Ascending aorta (tissue), 2 donors: ENCODE measurements at regions not wholly inside any gene's neighbourhood (a gene's known extent, or its start where the extent isn't known, plus 50 kb on each side); places are given as distances from the start of the nearest gene placed in this dataset.

Source experiments
- DNase-seq, 2 donors: peaks; one replicate each; pipeline ENCODE4 v3.0.0-alpha.2; 2019; ENCODE audit warnings: low spot score in 2 of 2
- H3K27ac ChIP-seq, 2 donors: fragments of 200-600 bp; sonication (generic); one replicate each; pipeline ENCODE4 v1.5.1; 2016 to 2017; ENCODE audit warnings: mild to moderate bottlenecking in 1 of 2
- H3K27me3 ChIP-seq: fragments of 200-600 bp; sonication (generic); one replicate; pipeline ENCODE4 v1.5.1; 2017
- H3K36me3 ChIP-seq, 2 donors: fragments of 200-600 bp; sonication (generic); one replicate each; pipeline ENCODE4 v1.5.1; 2016
- H3K4me1 ChIP-seq, 2 donors: fragments of 200-600 bp; sonication (generic); one replicate each; pipeline ENCODE4 v1.5.1; 2016 to 2017; ENCODE audit warnings: mild to moderate bottlenecking in 1 of 2
- H3K4me3 ChIP-seq, 2 donors: fragments of 200-600 bp; sonication (generic); one replicate each; pipeline ENCODE4 v1.5.1; 2016 to 2017; ENCODE audit warnings: mild to moderate bottlenecking in 1 of 2
- H3K9me3 ChIP-seq, 2 donors: fragments of 200-600 bp; sonication (generic); one replicate each; pipeline ENCODE4 v1.5.1; 2016
- intact Hi-C: fragments of 100-400 bp; cut with DNase I; formaldehyde crosslinking; loops from one replicate; pipeline ENCODE4 v1.15.1; 2023
- TF ChIP-seq, protein P1 (sequence below), 3 experiments: fragments of 200-600 bp in 2 of 3; fragments of 450-650 bp in 1 of 3; sonication (generic) in 2 of 3; IDR thresholded peaks; one replicate each; pipeline ENCODE4 v1.5.1; 2016 to 2019; ENCODE audit warnings: antibody characterized with exemption in 3 of 3, mild to moderate bottlenecking in 1 of 3, moderate library complexity in 1 of 3

DNA sequence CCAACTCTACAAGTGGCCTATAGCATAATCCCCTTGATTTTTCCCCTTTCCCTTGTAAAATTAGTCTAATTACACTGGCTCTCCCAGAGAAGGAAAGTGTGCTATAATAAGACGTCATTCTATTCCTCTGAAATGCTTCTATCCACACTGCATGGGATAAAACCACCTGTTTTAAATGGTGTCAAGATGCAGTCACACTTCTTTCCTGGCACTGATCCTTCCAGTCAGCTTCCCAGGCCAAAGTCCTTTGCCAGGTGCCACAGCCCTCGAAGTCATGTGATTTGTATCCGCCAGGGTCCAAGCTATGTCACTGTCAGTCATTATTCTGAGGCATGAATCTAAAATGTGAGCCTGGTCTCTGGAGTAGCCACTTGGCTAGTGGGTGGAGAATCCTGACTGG lies 169.0 kb upstream of the KIAA1217 start:
- TF ChIP-seq, protein P1, sequence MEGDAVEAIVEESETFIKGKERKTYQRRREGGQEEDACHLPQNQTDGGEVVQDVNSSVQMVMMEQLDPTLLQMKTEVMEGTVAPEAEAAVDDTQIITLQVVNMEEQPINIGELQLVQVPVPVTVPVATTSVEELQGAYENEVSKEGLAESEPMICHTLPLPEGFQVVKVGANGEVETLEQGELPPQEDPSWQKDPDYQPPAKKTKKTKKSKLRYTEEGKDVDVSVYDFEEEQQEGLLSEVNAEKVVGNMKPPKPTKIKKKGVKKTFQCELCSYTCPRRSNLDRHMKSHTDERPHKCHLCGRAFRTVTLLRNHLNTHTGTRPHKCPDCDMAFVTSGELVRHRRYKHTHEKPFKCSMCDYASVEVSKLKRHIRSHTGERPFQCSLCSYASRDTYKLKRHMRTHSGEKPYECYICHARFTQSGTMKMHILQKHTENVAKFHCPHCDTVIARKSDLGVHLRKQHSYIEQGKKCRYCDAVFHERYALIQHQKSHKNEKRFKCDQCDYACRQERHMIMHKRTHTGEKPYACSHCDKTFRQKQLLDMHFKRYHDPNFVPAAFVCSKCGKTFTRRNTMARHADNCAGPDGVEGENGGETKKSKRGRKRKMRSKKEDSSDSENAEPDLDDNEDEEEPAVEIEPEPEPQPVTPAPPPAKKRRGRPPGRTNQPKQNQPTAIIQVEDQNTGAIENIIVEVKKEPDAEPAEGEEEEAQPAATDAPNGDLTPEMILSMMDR (IDR thresholded peaks at IDR 0.05): no peak
- no peak overlapping the region for H3K4me3 ChIP-seq
- intact Hi-C loops: no loop called here
- H3K27ac ChIP-seq: no peak overlapping the region
- DNase-seq: no peak
- no peaks in the 10 kb centered on the region for H3K9me3 ChIP-seq
- H3K4me1 ChIP-seq: no peaks in the 10 kb centered on the region
- no peaks in the 10 kb centered on the region for H3K36me3 ChIP-seq
- H3K27me3 ChIP-seq: no peaks in the 10 kb centered on the region

DNA sequence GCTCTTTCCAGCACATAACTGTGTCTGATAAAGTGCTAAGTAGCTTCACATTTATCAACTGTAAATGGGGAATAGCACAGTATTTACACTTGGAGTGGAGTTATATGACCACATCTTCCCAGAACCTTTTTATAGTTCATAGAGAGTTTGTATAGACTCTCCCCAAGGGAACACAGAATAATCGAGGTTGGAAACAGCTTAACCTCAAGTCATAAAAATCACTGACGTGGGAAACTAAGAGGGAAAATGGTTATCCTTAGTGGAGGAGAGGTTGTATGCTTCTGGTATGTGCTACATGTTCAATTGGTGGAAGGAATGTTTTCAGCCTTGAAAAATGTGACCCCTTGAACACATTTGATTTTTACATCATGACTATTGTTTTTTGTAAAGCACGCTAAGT lies 167.9 kb upstream of the KIAA1217 start:
- no peaks in the 10 kb centered on the region for H3K4me1 ChIP-seq
- no peaks in the 10 kb centered on the region for H3K27me3 ChIP-seq
- no peak overlapping the region for H3K4me3 ChIP-seq
- H3K27ac ChIP-seq: no peak overlapping the region
- DNase-seq: no peak
- TF ChIP-seq, protein P1 (IDR thresholded peaks at IDR 0.05): no peak
- H3K36me3 ChIP-seq: no peaks in the 10 kb centered on the region
- H3K9me3 ChIP-seq: no peaks in the 10 kb centered on the region
- intact Hi-C loops: no loop called here

DNA sequence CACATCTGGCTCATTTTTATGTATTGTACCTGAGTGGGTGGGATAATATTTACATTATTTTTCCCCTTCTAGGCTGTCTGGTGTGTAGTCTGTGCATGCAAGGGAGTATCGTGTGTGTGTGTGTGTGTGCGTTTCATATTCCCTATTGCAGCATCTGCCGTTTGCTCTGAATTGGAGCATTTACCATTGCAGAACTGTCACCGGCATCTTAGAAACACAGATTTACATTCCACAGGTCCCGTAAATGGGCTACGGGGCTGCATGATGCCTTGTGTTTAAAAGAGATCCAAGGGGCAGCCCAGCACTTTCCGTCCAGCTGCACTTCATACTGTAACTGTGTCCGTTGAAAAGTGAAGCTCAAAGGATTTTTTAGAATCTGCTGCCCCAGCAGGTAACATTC lies 167.1 kb upstream of the KIAA1217 start:
- H3K9me3 ChIP-seq: no peaks in the 10 kb centered on the region
- intact Hi-C loops: no loop called here
- no peak overlapping the region for H3K27ac ChIP-seq
- no peaks in the 10 kb centered on the region for H3K27me3 ChIP-seq
- no peaks in the 10 kb centered on the region for H3K36me3 ChIP-seq
- TF ChIP-seq, protein P1 (IDR thresholded peaks at IDR 0.05): no peak
- H3K4me3 ChIP-seq: no peak overlapping the region
- H3K4me1 ChIP-seq: no peaks in the 10 kb centered on the region
- DNase-seq: no peak

DNA sequence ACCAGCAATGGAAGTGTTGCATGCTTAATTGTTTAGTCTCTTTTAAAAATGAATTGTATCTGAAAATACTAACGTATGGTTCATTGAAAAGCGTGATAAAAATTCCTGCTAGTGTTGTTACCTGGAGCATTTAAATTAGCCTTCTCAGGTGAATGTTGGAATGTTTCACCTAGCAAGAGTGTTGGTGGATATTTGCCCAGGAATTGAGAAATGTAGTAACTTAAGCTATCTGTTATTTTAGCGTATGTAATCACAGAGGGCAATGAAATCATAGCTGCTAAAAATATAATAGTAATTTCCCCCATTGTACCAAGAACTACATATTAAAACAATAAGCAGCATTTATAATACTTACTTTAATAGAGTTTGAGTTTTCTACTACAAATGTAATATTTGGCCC lies 166.1 kb upstream of the KIAA1217 start:
- H3K36me3 ChIP-seq: no peaks in the 10 kb centered on the region
- no peak overlapping the region for H3K4me3 ChIP-seq
- no peaks in the 10 kb centered on the region for H3K4me1 ChIP-seq
- DNase-seq: no peak
- no peaks in the 10 kb centered on the region for H3K27me3 ChIP-seq
- TF ChIP-seq, protein P1 (IDR thresholded peaks at IDR 0.05): no peak
- H3K27ac ChIP-seq: no peak overlapping the region
- intact Hi-C loops: no loop called here
- no peaks in the 10 kb centered on the region for H3K9me3 ChIP-seq

DNA sequence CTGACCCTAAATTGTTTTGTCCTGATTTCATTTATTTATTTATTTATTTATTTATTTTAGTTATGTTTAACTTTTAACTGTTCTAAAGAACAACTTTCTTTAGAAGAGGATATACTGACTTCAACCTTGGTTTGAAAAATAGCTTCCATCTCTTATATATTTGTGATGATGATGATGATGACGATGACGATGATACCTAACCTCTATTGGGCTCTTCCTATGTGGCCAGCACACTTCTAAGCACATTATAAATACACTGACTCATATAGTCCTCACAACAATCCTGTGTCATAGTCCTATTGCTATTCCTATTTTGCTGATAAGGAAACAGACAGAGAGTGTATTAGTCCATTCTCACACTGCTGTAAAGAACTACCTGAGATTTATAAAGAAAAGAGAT lies 162.9 kb upstream of the KIAA1217 start:
- TF ChIP-seq, protein P1 (IDR thresholded peaks at IDR 0.05): no peak
- no peak overlapping the region for H3K4me3 ChIP-seq
- intact Hi-C loops: no loop called here
- H3K27ac ChIP-seq: no peak overlapping the region
- H3K36me3 ChIP-seq: no peaks in the 10 kb centered on the region
- H3K4me1 ChIP-seq: no peaks in the 10 kb centered on the region
- H3K27me3 ChIP-seq: no peaks in the 10 kb centered on the region
- no peak for DNase-seq
- H3K9me3 ChIP-seq: peaks cover 0 to 3% of the 10 kb centered on the region in 2 donors

DNA sequence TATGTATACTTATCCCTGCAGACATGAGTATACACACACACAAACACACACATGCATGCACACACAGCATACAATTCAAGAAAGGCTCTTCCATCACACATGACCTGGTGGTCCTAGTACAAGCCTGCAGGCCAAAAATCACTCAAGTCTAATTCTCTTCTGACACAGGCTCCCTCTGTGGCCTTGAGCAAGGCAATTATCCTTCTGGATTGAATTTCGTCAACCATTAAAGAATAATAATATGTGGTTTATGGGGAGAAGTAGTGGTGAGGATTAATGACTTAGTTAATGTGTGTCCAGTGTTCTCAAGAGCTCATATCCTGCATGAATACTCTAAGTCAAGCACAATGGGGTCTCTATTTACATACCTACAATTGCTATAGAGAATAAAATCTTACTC lies 161.8 kb upstream of the KIAA1217 start:
- Histone ChIP-seq H3K4me1 (no peaks in the 10 kb centered on the region), H3K27me3 (no peaks in the 10 kb centered on the region), H3K4me3 (no peak overlapping the region), H3K9me3 (peaks cover 0 to 3% of the 10 kb centered on the region in 2 donors), H3K27ac (no peak overlapping the region), H3K36me3 (no peaks in the 10 kb centered on the region)
- TF ChIP-seq, protein P1 (IDR thresholded peaks at IDR 0.05): no peak
- no peak for DNase-seq
- intact Hi-C loops: no loop called here
